KMS-11 (cell line): ENCODE measurements at regions not wholly inside any gene's neighbourhood (a gene's known extent, or its start where the extent isn't known, plus 50 kb on each side); places are given as distances from the start of the nearest gene placed in this dataset.

ENCODE experiments used
- H2AFZ ChIP-seq: fragments of 200-600 bp; sonication (generic); 2 replicates; pipeline ENCODE4 v1.6.1; 2016; ENCODE audit warnings: antibody characterized with exemption, mixed run types, low read depth
- H3K27ac ChIP-seq: fragments of 200-600 bp; sonication (generic); 2 replicates; pipeline ENCODE4 v1.6.1; 2016; ENCODE audit warnings: mild to moderate bottlenecking, mixed run types
- H3K27me3 ChIP-seq: fragments of 200-600 bp; sonication (generic); 2 replicates; pipeline ENCODE4 v1.6.1; 2017; ENCODE audit warnings: mild to moderate bottlenecking, low read depth, mixed run types, moderate library complexity; ENCODE audit not compliant: insufficient read depth
- H3K36me3 ChIP-seq: fragments of 200-600 bp; sonication (generic); 2 replicates; pipeline ENCODE4 v1.6.1; 2017; ENCODE audit warnings: mild to moderate bottlenecking, mixed run types; ENCODE audit not compliant: insufficient read depth
- H3K4me1 ChIP-seq: fragments of 200-600 bp; sonication (generic); 2 replicates; pipeline ENCODE4 v1.6.1; 2016; ENCODE audit warnings: mild to moderate bottlenecking, low read depth, mixed run types; ENCODE audit not compliant: poor library complexity, severe bottlenecking
- H3K4me2 ChIP-seq: fragments of 200-600 bp; sonication (generic); 2 replicates; pipeline ENCODE4 v1.7.0; 2016; ENCODE audit warnings: mild to moderate bottlenecking, mixed run types
- H3K4me3 ChIP-seq: fragments of 200-600 bp; sonication (generic); IDR thresholded peaks from 2 replicates; pipeline ENCODE4 v1.6.1; 2017; ENCODE audit warnings: low read depth, low read length, mixed read lengths; ENCODE audit not compliant: insufficient read depth
- H3K79me2 ChIP-seq: fragments of 200-600 bp; sonication (generic); 2 replicates; pipeline ENCODE4 v1.6.1; 2016; ENCODE audit warnings: low read depth, mixed run types; ENCODE audit not compliant: insufficient read depth
- H3K9ac ChIP-seq: fragments of 200-600 bp; sonication (generic); 2 replicates; pipeline ENCODE4 v1.6.1; 2016; ENCODE audit warnings: mild to moderate bottlenecking, mixed run types
- H4K20me1 ChIP-seq: fragments of 200-600 bp; sonication (generic); 2 replicates; pipeline ENCODE4 v1.6.1; 2016; ENCODE audit warnings: mild to moderate bottlenecking, mixed run types; ENCODE audit not compliant: insufficient read depth
- CTCF ChIP-seq: fragments of 200-600 bp; sonication (generic); conservative IDR thresholded peaks from 2 replicates; pipeline ENCODE4 v1.6.1; 2017; ENCODE audit warnings: low read depth, mild to moderate bottlenecking, antibody characterized with exemption, low read length, moderate library complexity, mixed read lengths

GRCh38 chr11:122219791-122220190 lies 103.8 kb upstream of the BLID start:
- Histone ChIP-seq H3K36me3 (no peaks in the 10 kb centered on the region), H3K4me1 (no peaks in the 10 kb centered on the region), H3K4me2 (no peak overlapping the region), H3K9ac (no peak overlapping the region), H3K4me3 (no peak overlapping the region), H3K79me2 (no peaks in the 10 kb centered on the region), H2AFZ (no peak overlapping the region), H4K20me1 (no peaks in the 10 kb centered on the region), H3K27me3 (no peaks in the 10 kb centered on the region), H3K27ac (no peak overlapping the region)
- no peak for TF ChIP-seq CTCF

GRCh38 chr11:122215244-122215992 lies 99.4 kb upstream of the BLID start:
- no peaks in the 10 kb centered on the region for H3K36me3 ChIP-seq
- no peak overlapping the region for H3K9ac ChIP-seq
- H3K4me2 ChIP-seq, result no peak overlapping the region
- no peak overlapping the region for H3K4me3 ChIP-seq
- H3K79me2 ChIP-seq, result no peaks in the 10 kb centered on the region
- no peak overlapping the region for H3K27ac ChIP-seq
- TF ChIP-seq CTCF, result peak; percentile 73
- no peaks in the 10 kb centered on the region for H3K4me1 ChIP-seq
- no peaks in the 10 kb centered on the region for H3K27me3 ChIP-seq
- H2AFZ ChIP-seq, result no peak overlapping the region; the same call in 1 of the 2 replicates
- H4K20me1 ChIP-seq, result no peaks in the 10 kb centered on the region

GRCh38 chr11:122214567-122214966 lies 98.6 kb upstream of the BLID start:
- Histone ChIP-seq H4K20me1 (no peaks in the 10 kb centered on the region), H3K4me2 (no peak overlapping the region), H2AFZ (no peak overlapping the region), H3K4me1 (no peaks in the 10 kb centered on the region), H3K36me3 (no peaks in the 10 kb centered on the region), H3K9ac (no peak overlapping the region), H3K4me3 (no peak overlapping the region), H3K27ac (no peak overlapping the region), H3K27me3 (no peaks in the 10 kb centered on the region), H3K79me2 (no peaks in the 10 kb centered on the region)
- no peak for TF ChIP-seq CTCF

DNA sequence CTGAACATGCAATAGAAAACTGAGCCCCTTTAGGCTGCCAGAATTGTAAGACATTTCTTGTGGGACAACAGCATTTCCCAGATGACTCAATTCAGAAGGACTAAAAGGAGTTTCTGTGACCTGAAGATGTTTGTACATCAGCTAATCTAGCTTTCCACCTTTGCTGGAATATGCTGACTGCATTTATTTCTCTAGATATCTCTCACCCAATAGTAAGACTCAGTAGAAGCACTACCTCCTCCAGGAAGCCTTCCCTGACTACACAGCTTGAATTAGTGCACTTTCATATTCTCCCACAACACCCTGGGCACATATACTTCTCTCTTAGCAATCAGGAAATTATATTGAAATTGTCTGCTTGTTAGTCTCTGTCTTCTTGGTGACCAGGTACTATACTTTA lies 98.1 kb upstream of the BLID start:
- no peaks in the 10 kb centered on the region for H3K36me3 ChIP-seq
- no peaks in the 10 kb centered on the region for H3K27me3 ChIP-seq
- no peaks in the 10 kb centered on the region for H3K79me2 ChIP-seq
- no peaks in the 10 kb centered on the region for H3K4me1 ChIP-seq
- TF ChIP-seq CTCF, result no peak
- H3K4me2 ChIP-seq, result no peak overlapping the region
- H3K9ac ChIP-seq, result no peak overlapping the region
- H4K20me1 ChIP-seq, result no peaks in the 10 kb centered on the region
- no peak overlapping the region for H3K27ac ChIP-seq
- H3K4me3 ChIP-seq, result no peak overlapping the region
- no peak overlapping the region for H2AFZ ChIP-seq
